ENCODE measurements at regions not wholly inside any gene's neighbourhood (a gene's known extent, or its start where the extent isn't known, plus 50 kb on each side); places are given as distances from the start of the nearest gene placed in this dataset.

DNA sequence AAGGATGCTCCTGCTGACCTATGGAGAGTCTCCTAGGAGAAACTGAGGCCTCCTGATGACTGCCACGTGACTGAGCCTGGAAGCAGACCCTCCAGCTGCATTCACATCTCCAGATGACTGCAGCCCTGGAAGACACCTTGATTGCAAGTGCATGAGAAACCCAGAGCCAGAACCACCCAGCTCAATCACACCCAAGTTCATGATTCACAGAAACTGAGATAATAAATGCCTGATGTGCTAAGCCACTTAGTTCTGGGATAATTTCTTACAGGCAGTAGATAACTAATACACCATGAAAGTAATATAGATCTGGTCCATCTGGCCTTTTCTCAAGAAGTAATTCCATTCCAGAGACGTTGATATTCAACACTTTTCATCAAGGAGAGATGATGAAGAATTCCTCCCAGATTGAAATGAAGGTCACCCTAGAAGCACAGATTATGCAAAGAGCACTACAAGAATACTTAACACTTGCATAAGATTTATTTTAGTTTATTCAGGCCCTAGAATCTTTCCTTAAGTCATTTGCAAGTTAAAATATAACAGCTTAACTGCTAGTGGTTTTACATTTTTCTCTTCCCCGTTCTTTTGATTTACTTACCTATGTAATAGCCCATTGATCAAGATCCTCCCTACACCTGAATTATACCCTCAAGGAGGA, 208.2 kb upstream of the INHBA start:
- no peak overlapping the region for H3K4me3 ChIP-seq (replicated peaks in 1 of 2; ENCODE audit: low read depth in 1 of 2, low read length in 2 of 2)
- H3K36me3 ChIP-seq (ENCODE audit: control insufficient read depth in 1 of 2, insufficient read depth in 2 of 2, low read length in 2 of 2): no peaks in the 10 kb centered on the region
- H3K4me1 ChIP-seq (ENCODE audit: control insufficient read depth in 1 of 2, insufficient read depth in 2 of 2, low read length in 2 of 2): no peaks in the 10 kb centered on the region
- ChIA-PET POLR2A (no interaction called here), CTCF (no interaction called here), RAD21 (ENCODE audit: low non-redundant PET in 1 of 2, low total read pairs in 2 of 2, uncharacterized antibody in 2 of 2, unreplicated experiment in 2 of 2) (no interaction called here)
- no peaks in the 10 kb centered on the region for H4K20me1 ChIP-seq (ENCODE audit: insufficient read depth)
- no peak overlapping the region for H3K27ac ChIP-seq (ENCODE audit: low read depth, low read length)
- no peaks in the 10 kb centered on the region; a peak in 2 of 4 replicates for H3K9me3 ChIP-seq (ENCODE audit: control insufficient read depth in 1 of 2, insufficient read depth in 1 of 2, low read depth in 1 of 2, low read length in 2 of 2)
- H3K4me2 ChIP-seq (ENCODE audit: low read length): no peak overlapping the region
- DNase-seq (ENCODE audit: low read depth, low spot score) (no peak), ATAC-seq (no peak)
- H3K9me2 ChIP-seq (ENCODE audit: insufficient read depth): no peaks in the 10 kb centered on the region
- intact Hi-C loops (cut with micrococcal nuclease): no loop called here
- no peak for TF ChIP-seq ZNF274 (IDR thresholded peaks at IDR 0.05; ENCODE audit: low read depth, low read length)
- no peak for TF ChIP-seq SP1 (IDR thresholded peaks at IDR 0.05; ENCODE audit: low read depth)
- TF ChIP-seq, protein P1, sequence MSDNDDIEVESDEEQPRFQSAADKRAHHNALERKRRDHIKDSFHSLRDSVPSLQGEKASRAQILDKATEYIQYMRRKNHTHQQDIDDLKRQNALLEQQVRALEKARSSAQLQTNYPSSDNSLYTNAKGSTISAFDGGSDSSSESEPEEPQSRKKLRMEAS (IDR thresholded peaks at IDR 0.05): no peak
- TF ChIP-seq, protein P2, sequence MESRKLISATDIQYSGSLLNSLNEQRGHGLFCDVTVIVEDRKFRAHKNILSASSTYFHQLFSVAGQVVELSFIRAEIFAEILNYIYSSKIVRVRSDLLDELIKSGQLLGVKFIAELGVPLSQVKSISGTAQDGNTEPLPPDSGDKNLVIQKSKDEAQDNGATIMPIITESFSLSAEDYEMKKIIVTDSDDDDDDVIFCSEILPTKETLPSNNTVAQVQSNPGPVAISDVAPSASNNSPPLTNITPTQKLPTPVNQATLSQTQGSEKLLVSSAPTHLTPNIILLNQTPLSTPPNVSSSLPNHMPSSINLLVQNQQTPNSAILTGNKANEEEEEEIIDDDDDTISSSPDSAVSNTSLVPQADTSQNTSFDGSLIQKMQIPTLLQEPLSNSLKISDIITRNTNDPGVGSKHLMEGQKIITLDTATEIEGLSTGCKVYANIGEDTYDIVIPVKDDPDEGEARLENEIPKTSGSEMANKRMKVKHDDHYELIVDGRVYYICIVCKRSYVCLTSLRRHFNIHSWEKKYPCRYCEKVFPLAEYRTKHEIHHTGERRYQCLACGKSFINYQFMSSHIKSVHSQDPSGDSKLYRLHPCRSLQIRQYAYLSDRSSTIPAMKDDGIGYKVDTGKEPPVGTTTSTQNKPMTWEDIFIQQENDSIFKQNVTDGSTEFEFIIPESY (IDR thresholded peaks at IDR 0.05; ENCODE audit: extremely low read depth, insufficient replicate concordance, low read length): no peak
- no peak for TF ChIP-seq ZFX (IDR thresholded peaks at IDR 0.05)
- TF ChIP-seq, protein P3, sequence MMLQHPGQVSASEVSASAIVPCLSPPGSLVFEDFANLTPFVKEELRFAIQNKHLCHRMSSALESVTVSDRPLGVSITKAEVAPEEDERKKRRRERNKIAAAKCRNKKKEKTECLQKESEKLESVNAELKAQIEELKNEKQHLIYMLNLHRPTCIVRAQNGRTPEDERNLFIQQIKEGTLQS (IDR thresholded peaks at IDR 0.05): no peak
- no peaks in the 10 kb centered on the region for H3K27me3 ChIP-seq (ENCODE audit: insufficient read depth, low read length)
- no peaks in the 10 kb centered on the region for H3K79me2 ChIP-seq (ENCODE audit: insufficient read depth, low read length)
- no TSS peak for BruUV-seq (replicated peaks)
- H2AFZ ChIP-seq (ENCODE audit: low read depth, low read length, poor library complexity, severe bottlenecking): no peak overlapping the region
- H3K9ac ChIP-seq (ENCODE audit: low read length): no peak overlapping the region

DNA sequence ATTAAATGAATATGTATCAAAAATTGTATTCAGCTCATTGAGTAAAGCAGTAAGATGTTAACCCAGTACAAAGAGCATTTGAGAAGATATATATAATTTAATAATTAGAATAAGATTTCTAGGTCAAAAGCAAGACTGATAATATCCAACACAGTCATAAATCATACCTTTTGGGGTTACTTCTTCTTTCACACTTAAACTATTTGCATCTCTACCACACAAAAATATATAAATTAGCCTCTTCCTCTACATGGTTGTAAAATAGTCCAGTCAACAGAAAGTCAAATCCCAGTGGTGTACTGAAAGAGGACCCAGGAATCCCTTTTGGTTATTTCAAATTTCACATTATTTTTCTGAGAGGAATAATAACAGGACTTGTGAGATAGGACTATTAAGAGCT, 204.6 kb upstream of the INHBA start:
- no peaks in the 10 kb centered on the region for H3K36me3 ChIP-seq (ENCODE audit: control insufficient read depth in 1 of 2, insufficient read depth in 2 of 2, low read length in 2 of 2)
- H3K4me1 ChIP-seq (ENCODE audit: control insufficient read depth in 1 of 2, insufficient read depth in 2 of 2, low read length in 2 of 2): no peaks in the 10 kb centered on the region
- ChIA-PET RAD21 (ENCODE audit: low non-redundant PET in 1 of 2, low total read pairs in 2 of 2, uncharacterized antibody in 2 of 2, unreplicated experiment in 2 of 2) (no interaction called here), CTCF (no interaction called here), POLR2A (no interaction called here)
- no peak overlapping the region for H3K4me2 ChIP-seq (ENCODE audit: low read length)
- no peak overlapping the region for H3K27ac ChIP-seq (ENCODE audit: low read depth, low read length)
- no peak for ATAC-seq
- H3K9me3 ChIP-seq (ENCODE audit: control insufficient read depth in 1 of 2, insufficient read depth in 1 of 2, low read depth in 1 of 2, low read length in 2 of 2): no peaks in the 10 kb centered on the region; a peak in 2 of 4 replicates
- H3K27me3 ChIP-seq (ENCODE audit: insufficient read depth, low read length): no peaks in the 10 kb centered on the region
- no peak overlapping the region for H2AFZ ChIP-seq (ENCODE audit: low read depth, low read length, poor library complexity, severe bottlenecking)
- no peak for DNase-seq (ENCODE audit: low read depth, low spot score)
- intact Hi-C loops (cut with micrococcal nuclease): no loop called here
- no peaks in the 10 kb centered on the region for H3K79me2 ChIP-seq (ENCODE audit: insufficient read depth, low read length)
- BruUV-seq (replicated peaks): no TSS peak
- no peaks in the 10 kb centered on the region for H3K9me2 ChIP-seq (ENCODE audit: insufficient read depth)
- H4K20me1 ChIP-seq (ENCODE audit: insufficient read depth): no peaks in the 10 kb centered on the region
- H3K4me3 ChIP-seq (replicated peaks in 1 of 2; ENCODE audit: low read depth in 1 of 2, low read length in 2 of 2): no peak overlapping the region
- H3K9ac ChIP-seq (ENCODE audit: low read length): no peak overlapping the region
- TF ChIP-seq, protein P4, sequence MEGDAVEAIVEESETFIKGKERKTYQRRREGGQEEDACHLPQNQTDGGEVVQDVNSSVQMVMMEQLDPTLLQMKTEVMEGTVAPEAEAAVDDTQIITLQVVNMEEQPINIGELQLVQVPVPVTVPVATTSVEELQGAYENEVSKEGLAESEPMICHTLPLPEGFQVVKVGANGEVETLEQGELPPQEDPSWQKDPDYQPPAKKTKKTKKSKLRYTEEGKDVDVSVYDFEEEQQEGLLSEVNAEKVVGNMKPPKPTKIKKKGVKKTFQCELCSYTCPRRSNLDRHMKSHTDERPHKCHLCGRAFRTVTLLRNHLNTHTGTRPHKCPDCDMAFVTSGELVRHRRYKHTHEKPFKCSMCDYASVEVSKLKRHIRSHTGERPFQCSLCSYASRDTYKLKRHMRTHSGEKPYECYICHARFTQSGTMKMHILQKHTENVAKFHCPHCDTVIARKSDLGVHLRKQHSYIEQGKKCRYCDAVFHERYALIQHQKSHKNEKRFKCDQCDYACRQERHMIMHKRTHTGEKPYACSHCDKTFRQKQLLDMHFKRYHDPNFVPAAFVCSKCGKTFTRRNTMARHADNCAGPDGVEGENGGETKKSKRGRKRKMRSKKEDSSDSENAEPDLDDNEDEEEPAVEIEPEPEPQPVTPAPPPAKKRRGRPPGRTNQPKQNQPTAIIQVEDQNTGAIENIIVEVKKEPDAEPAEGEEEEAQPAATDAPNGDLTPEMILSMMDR (IDR thresholded peaks at IDR 0.05 in 2 of 3, conservative IDR thresholded peaks at IDR 0.05 in 1 of 3; ENCODE audit: borderline replicate concordance in 1 of 3, insufficient read depth in 1 of 3, low read depth in 2 of 3, low read length in 2 of 3): no peak
- TF ChIP-seq, protein P1 (IDR thresholded peaks at IDR 0.05): no peak
- TF ChIP-seq ZNF274 (IDR thresholded peaks at IDR 0.05; ENCODE audit: low read depth, low read length) (no peak), EZH2phosphoT487 (IDR thresholded peaks at IDR 0.05; ENCODE audit: borderline replicate concordance) (no peak), SRF (IDR thresholded peaks at IDR 0.05; ENCODE audit: low read depth) (no peak), FOSL1 (IDR thresholded peaks at IDR 0.05; ENCODE audit: low read depth) (no peak), JUND (IDR thresholded peaks at IDR 0.05) (no peak), EZH2 (IDR thresholded peaks at IDR 0.05) (no peak), ZFX (IDR thresholded peaks at IDR 0.05) (no peak), EGR1 (IDR thresholded peaks at IDR 0.05; ENCODE audit: low read depth) (no peak), POLR2AphosphoS5 (IDR thresholded peaks at IDR 0.05; ENCODE audit: low read depth, low read length) (no peak), POLR2A (IDR thresholded peaks at IDR 0.05; ENCODE audit: borderline replicate concordance, extremely low read depth, insufficient read depth, insufficient read length) (no peak)
- TF ChIP-seq, protein P3 (IDR thresholded peaks at IDR 0.05): no peak
